H1 (cell line): ENCODE measurements at regions not wholly inside any gene's neighbourhood (a gene's known extent, or its start where the extent isn't known, plus 50 kb on each side); places are given as distances from the start of the nearest gene placed in this dataset.

Source experiments
- CBX5 ChIP-seq: fragments of 300-800, 300-1000 bp; sonication (generic); IDR thresholded peaks from 2 replicates; pipeline ENCODE4 v1.7.1; 2016; ENCODE audit warnings: antibody characterized with exemption, low read length, low read depth
- EGR1 ChIP-seq: IDR thresholded peaks from 2 replicates; pipeline ENCODE4 v1.6.1; 2011; ENCODE audit warnings: low read depth, low read length, borderline replicate concordance
- FOSL1 ChIP-seq: IDR thresholded peaks from 2 replicates; pipeline ENCODE4 v1.6.1; 2011; ENCODE audit warnings: mild to moderate bottlenecking, low read depth, low read length, moderate library complexity; ENCODE audit not compliant: insufficient read depth
- HDAC2 ChIP-seq, 2 experiments: fragments of 300-600 bp in 1 of 2; sonication (generic) in 1 of 2; IDR thresholded peaks; 2 replicates each; pipeline ENCODE4 v1.6.1; 2011 to 2012; ENCODE audit warnings: low read depth in 2 of 2, low read length in 2 of 2, mild to moderate bottlenecking in 2 of 2, moderate library complexity in 2 of 2, borderline replicate concordance in 1 of 2, inconsistent platforms in 1 of 2
- MAFK ChIP-seq: IDR thresholded peaks from 2 replicates; pipeline ENCODE4 v1.6.1; 2012; ENCODE audit warnings: low read depth, mild to moderate bottlenecking, improper control_type of control experiment, low read length
- PHF8 ChIP-seq: fragments of 200-600 bp; sonication (generic); conservative IDR thresholded peaks from 2 replicates; pipeline ENCODE4 v1.7.1; 2012; ENCODE audit warnings: low read depth, mild to moderate bottlenecking, inconsistent platforms, low read length, moderate library complexity
- POLR2A ChIP-seq, 2 experiments: IDR thresholded peaks; 1 replicate in 1 of 2; 2 replicates in 1 of 2; pipeline ENCODE4 v1.6.1; 2011; ENCODE audit warnings: low read depth in 2 of 2, low read length in 2 of 2, mild to moderate bottlenecking in 2 of 2; ENCODE audit errors: control extremely low read depth in 1 of 2
- RFX5 ChIP-seq: IDR thresholded peaks from 2 replicates; pipeline ENCODE4 v1.6.1; 2011; ENCODE audit warnings: low read depth, low read length, improper control_type of control experiment, borderline replicate concordance
- RNF2 ChIP-seq: fragments of 200-900, 300-1000 bp; sonication (generic); IDR thresholded peaks from 2 replicates; pipeline ENCODE4 v1.7.1; 2016; ENCODE audit warnings: borderline replicate concordance, low read depth, mild to moderate bottlenecking, antibody characterized with exemption, low read length; ENCODE audit not compliant: poor library complexity, severe bottlenecking; ENCODE audit errors: missing control alignments
- SP1 ChIP-seq: IDR thresholded peaks from 2 replicates; pipeline ENCODE4 v1.6.1; 2011; ENCODE audit warnings: low read depth, low read length
- TCF12 ChIP-seq: IDR thresholded peaks from 2 replicates; pipeline ENCODE4 v1.6.1; 2011; ENCODE audit warnings: low read depth, mild to moderate bottlenecking, low read length
- ZNF274 ChIP-seq: IDR thresholded peaks from 2 replicates; pipeline ENCODE4 v1.7.0; 2012; ENCODE audit warnings: low read length, borderline replicate concordance; ENCODE audit errors: extremely low read depth
- TF ChIP-seq, protein P1 (sequence below): IDR thresholded peaks from 2 replicates; pipeline ENCODE4 v1.6.1; 2012; ENCODE audit warnings: low read length, inconsistent platforms
- TF ChIP-seq, protein P2 (sequence below), 3 experiments: IDR thresholded peaks; 1 replicate in 2 of 3; 2 replicates in 1 of 3; pipeline versions ENCODE4 v1.5.1 to v1.6.1; 2011; ENCODE audit warnings: low read length in 3 of 3, mild to moderate bottlenecking in 3 of 3, inconsistent platforms in 2 of 3, low read depth in 1 of 3, moderate library complexity in 1 of 3; ENCODE audit not compliant: insufficient read depth in 1 of 3; ENCODE audit errors: control extremely low read depth in 1 of 3

DNA sequence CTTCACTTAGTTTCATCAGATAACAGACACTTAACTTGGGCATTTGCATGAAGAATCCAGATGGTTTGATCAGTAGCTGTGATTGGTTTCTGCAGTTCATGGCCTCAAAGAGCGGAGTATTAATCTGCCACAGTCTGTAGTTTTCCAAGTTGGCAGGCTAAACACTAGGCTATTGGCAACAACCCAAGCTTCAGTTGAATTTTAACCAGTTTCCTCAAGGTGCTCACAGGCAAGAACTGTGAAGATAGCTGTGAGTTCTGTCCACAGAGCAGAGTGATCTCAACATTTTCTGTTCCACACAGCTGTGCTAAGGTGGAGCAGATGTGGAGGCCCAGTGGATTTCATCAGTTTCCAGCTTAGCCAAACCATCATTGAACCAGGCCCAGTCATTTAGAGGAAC lies 469.5 kb upstream of the LINC00305 start:
- no peak for TF ChIP-seq HDAC2 (IDR thresholded peaks at IDR 0.05; ENCODE audit: borderline replicate concordance in 1 of 2, low read depth in 2 of 2, low read length in 2 of 2)
- TF ChIP-seq, protein P1, sequence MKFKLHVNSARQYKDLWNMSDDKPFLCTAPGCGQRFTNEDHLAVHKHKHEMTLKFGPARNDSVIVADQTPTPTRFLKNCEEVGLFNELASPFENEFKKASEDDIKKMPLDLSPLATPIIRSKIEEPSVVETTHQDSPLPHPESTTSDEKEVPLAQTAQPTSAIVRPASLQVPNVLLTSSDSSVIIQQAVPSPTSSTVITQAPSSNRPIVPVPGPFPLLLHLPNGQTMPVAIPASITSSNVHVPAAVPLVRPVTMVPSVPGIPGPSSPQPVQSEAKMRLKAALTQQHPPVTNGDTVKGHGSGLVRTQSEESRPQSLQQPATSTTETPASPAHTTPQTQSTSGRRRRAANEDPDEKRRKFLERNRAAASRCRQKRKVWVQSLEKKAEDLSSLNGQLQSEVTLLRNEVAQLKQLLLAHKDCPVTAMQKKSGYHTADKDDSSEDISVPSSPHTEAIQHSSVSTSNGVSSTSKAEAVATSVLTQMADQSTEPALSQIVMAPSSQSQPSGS = no peak
- TF ChIP-seq, protein P2, sequence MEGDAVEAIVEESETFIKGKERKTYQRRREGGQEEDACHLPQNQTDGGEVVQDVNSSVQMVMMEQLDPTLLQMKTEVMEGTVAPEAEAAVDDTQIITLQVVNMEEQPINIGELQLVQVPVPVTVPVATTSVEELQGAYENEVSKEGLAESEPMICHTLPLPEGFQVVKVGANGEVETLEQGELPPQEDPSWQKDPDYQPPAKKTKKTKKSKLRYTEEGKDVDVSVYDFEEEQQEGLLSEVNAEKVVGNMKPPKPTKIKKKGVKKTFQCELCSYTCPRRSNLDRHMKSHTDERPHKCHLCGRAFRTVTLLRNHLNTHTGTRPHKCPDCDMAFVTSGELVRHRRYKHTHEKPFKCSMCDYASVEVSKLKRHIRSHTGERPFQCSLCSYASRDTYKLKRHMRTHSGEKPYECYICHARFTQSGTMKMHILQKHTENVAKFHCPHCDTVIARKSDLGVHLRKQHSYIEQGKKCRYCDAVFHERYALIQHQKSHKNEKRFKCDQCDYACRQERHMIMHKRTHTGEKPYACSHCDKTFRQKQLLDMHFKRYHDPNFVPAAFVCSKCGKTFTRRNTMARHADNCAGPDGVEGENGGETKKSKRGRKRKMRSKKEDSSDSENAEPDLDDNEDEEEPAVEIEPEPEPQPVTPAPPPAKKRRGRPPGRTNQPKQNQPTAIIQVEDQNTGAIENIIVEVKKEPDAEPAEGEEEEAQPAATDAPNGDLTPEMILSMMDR (IDR thresholded peaks at IDR 0.05; ENCODE audit: control extremely low read depth in 1 of 3, insufficient read depth in 1 of 3, low read depth in 1 of 3, low read length in 3 of 3) = no peak
- TF ChIP-seq MAFK = no peak
- no peak for TF ChIP-seq PHF8
- TF ChIP-seq EGR1 = no peak
- TF ChIP-seq CBX5 = no peak
- no peak for TF ChIP-seq SP1
- no peak for TF ChIP-seq TCF12
- no peak for TF ChIP-seq POLR2A (IDR thresholded peaks at IDR 0.05; ENCODE audit: control extremely low read depth in 1 of 2, low read depth in 2 of 2, low read length in 2 of 2)
- TF ChIP-seq ZNF274 = no peak
- no peak for TF ChIP-seq FOSL1
- no peak for TF ChIP-seq RNF2
- no peak for TF ChIP-seq RFX5
